Lower leg skin (tissue), 3 donors: ENCODE measurements at regions not wholly inside any gene's neighbourhood (a gene's known extent, or its start where the extent isn't known, plus 50 kb on each side); places are given as distances from the start of the nearest gene placed in this dataset.

Experiments
- CTCF ChIP-seq, 3 donors: fragments of 450-650 bp; IDR thresholded peaks; one replicate each; pipeline ENCODE4 v1.5.1; 2016; ENCODE audit warnings: antibody characterized with exemption in 3 of 3, mild to moderate bottlenecking in 3 of 3, moderate library complexity in 2 of 3
- POLR2A ChIP-seq, 2 donors: fragments of 450-650 bp; IDR thresholded peaks; one replicate each; pipeline ENCODE4 v1.6.1; 2016 to 2017; ENCODE audit warnings: antibody characterized with exemption in 2 of 2, mild to moderate bottlenecking in 1 of 2, moderate library complexity in 1 of 2

GRCh38 chr20:5377484-5377883 is 60.7 kb upstream of the PROKR2 start:
- TF ChIP-seq CTCF (IDR thresholded peaks at IDR 0.05) (no peak), POLR2A (IDR thresholded peaks at IDR 0.05) (no peak)
